IPS-15b (cell line): ENCODE measurements at regions not wholly inside any gene's neighbourhood (a gene's known extent, or its start where the extent isn't known, plus 50 kb on each side); places are given as distances from the start of the nearest gene placed in this dataset.
"Not testable (repeated sequence)": the region's sequence is repeated elsewhere in the genome, so short reads cannot be mapped to it uniquely, and the experiment has no call there.

ENCODE experiments used
- H3K27me3 ChIP-seq: one replicate; pipeline ENCODE4 v1.6.1; 2013; ENCODE audit warnings: low read length; ENCODE audit not compliant: control insufficient read depth, insufficient read depth
- H3K36me3 ChIP-seq: one replicate; pipeline ENCODE4 v1.6.1; 2013; ENCODE audit warnings: low read length; ENCODE audit not compliant: control insufficient read depth, insufficient read depth
- H3K4me1 ChIP-seq: one replicate; pipeline ENCODE4 v1.6.1; 2013; ENCODE audit warnings: mild to moderate bottlenecking, low read length; ENCODE audit not compliant: control insufficient read depth, insufficient read depth
- H3K4me3 ChIP-seq: one replicate; pipeline ENCODE4 v1.5.1; 2013; ENCODE audit warnings: low read depth, low read length
- H3K9ac ChIP-seq: one replicate; pipeline ENCODE4 v1.6.1; 2013; ENCODE audit warnings: low read depth, mild to moderate bottlenecking, low read length
- H3K9me3 ChIP-seq: one replicate; pipeline ENCODE4 v1.6.1; 2013; ENCODE audit warnings: mild to moderate bottlenecking, low read length; ENCODE audit not compliant: control insufficient read depth, insufficient read depth

DNA sequence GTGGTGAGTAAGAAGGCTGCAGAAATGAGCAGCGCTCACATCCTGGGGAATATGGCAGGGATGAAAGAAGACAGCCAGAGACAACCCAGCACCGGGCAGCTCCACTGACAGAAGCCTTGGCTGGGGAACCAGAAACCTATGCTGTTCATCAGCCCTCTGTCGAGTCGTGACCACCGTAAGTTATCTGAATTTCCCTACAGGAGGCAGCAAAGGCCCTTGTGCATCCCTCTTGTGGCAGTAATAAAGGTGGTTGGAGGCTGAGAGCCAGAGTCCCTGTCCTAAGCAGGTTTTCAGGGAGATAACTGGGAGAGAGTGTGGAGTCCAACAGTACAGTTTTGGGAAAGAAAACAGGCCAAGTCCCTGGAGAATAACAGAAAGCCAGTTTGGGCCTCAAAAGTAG lies 194.0 kb upstream of the BOD1L1 start:
- Histone ChIP-seq H3K4me1 (no peaks in the 10 kb centered on the region), H3K9ac (no peak overlapping the region), H3K4me3 (no peak overlapping the region), H3K27me3 (no peaks in the 10 kb centered on the region), H3K36me3 (no peaks in the 10 kb centered on the region), H3K9me3 (no peaks in the 10 kb centered on the region)

DNA sequence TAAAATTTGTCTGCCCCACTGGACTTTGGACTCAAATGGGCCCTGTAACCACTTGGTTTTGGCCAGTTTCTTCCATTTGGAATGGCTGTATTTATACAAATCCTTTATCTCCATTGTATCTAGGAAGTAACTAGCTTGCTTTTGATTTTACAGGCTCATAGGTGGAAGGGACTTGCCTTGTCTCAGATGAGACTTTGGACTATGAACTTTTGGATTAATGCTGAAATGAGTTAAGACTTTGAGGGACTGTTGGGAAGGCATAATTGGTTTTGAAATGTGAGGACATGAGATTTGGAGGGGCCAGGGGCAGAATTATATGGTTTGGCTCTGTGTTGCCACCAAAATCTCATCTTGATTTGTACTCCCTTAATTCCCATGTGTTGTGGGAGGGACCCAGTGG lies 198.3 kb upstream of the BOD1L1 start:
- not testable (repeated sequence) for H3K36me3 ChIP-seq, H3K9ac ChIP-seq, H3K27me3 ChIP-seq, H3K4me3 ChIP-seq, H3K9me3 ChIP-seq, H3K4me1 ChIP-seq

DNA sequence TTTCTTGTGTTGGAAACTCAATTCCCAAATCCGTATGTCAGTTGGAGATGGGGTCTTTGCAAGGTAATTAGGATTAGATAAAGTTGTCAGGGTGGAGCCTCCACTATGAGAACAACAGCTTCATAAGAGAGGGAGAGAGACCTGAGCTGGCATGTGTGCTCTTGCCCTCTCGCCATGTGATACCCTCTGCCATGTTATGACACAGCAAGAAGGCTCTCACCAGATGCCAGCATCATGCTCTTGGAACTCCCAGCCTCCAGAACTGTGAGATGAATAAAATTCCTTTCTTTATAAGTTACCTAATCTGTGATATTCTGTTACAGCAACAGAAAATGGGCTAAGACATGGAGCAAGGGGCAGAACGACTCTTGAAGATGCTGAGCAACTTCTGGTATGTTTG lies 201.9 kb upstream of the BOD1L1 start:
- Histone ChIP-seq H3K9me3 (no peaks in the 10 kb centered on the region), H3K4me3 (no peak overlapping the region), H3K27me3 (no peaks in the 10 kb centered on the region), H3K9ac (no peak overlapping the region), H3K36me3 (no peaks in the 10 kb centered on the region), H3K4me1 (no peaks in the 10 kb centered on the region)

DNA sequence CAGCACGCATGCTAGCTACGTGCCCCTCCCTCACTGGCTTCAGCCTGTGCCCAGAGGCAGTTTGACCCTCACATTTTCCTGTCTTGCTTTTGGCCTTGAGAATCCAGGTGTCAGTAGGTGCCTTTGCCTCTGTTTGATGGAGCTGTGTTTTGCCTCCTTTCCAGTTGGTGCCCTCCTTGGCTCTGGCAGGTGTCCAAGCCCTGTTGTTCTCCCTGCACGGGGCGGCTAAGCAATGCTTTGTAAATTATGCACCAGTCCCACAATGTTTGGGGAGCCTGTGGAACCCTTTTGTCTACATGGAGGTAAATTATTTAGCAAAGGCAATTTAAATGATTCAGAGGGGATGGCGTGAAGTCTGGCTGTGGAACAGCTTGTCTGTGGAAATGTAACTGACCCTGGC lies 202.9 kb upstream of the BOD1L1 start:
- Histone ChIP-seq H3K9ac (no peak overlapping the region), H3K9me3 (no peaks in the 10 kb centered on the region), H3K27me3 (no peaks in the 10 kb centered on the region), H3K4me1 (no peaks in the 10 kb centered on the region), H3K4me3 (no peak overlapping the region), H3K36me3 (no peaks in the 10 kb centered on the region)

DNA sequence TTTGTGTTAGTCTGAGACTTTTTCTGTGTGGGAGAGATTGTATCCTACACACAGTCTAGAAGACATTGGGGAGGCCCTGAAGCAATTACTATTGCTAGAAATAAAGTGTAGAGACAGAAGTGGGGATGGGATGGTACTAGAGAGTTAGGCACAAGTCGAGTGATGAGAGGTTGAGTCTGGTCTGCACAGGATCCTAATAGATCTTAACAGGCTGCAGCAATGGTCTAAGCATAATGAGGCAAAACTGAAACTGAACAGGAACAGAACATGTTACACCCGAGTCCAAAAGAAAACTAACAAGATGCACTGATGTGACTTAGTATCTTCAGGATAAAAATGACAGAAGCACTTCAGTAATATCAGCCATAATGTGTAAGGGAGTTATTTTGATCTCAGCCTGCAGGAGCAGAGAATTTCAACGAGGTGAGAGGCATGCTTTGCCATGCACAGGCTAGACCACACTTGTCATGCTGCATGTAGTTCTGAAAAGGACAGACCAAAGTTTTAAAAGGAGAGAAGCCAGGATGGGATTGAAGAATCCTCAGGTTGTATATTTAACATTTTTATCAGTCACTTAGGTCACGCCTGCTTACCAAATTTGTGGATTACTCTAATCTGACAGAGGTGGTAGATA lies 205.8 kb upstream of the BOD1L1 start:
- Histone ChIP-seq H3K27me3 (no peaks in the 10 kb centered on the region), H3K9me3 (no peaks in the 10 kb centered on the region), H3K4me3 (no peak overlapping the region), H3K4me1 (no peaks in the 10 kb centered on the region), H3K36me3 (no peaks in the 10 kb centered on the region), H3K9ac (no peak overlapping the region)

DNA sequence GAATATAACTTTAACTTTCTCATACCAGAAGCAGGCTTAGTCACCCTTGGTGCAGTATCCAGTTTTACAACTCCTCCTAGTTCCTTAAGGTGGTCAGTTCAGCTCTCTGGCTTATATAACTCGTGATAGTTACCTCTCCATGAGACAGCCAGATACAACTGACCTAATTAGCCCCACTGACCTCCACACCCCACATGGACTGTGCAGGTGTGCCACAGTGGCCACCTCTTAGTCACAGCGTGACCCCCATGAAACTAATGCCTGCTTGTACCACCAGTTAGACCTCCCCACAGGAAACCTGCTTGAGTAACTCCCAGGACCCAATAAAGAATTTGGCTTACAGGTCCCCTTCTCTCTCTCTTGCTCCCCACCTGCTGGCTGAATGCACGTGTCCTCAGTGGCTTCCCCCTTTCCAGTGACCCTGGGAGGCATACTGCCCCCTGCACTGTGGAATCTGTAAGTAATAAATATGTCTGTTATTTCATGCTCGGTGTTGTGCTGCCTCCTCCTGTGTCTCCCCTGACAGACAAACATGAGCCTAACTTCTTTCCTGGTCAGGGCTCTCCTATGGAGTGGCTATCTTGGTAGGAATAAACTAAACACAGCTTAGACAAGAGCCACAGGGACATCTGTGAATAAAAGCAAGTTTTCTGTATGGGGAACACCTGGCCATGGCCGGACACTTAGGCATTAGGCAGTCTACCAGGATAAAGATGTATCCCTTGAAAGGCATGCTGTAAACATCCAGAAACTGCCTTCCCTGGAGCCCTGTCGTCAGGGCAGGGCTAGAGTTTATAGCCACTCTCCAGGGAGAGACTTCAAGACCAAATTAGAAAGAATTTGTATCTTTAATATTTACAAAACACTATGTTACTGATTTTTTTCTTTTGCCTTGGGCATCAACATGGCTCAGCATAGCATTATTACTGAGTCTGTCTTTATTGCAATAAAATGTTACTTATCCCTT lies 209.7 kb upstream of the BOD1L1 start:
- no peak overlapping the region for H3K9ac ChIP-seq
- H3K36me3 ChIP-seq: no peaks in the 10 kb centered on the region
- no peaks in the 10 kb centered on the region for H3K4me1 ChIP-seq
- no peaks in the 10 kb centered on the region for H3K9me3 ChIP-seq
- no peak overlapping the region for H3K4me3 ChIP-seq
- H3K27me3 ChIP-seq: no peaks in the 10 kb centered on the region

DNA sequence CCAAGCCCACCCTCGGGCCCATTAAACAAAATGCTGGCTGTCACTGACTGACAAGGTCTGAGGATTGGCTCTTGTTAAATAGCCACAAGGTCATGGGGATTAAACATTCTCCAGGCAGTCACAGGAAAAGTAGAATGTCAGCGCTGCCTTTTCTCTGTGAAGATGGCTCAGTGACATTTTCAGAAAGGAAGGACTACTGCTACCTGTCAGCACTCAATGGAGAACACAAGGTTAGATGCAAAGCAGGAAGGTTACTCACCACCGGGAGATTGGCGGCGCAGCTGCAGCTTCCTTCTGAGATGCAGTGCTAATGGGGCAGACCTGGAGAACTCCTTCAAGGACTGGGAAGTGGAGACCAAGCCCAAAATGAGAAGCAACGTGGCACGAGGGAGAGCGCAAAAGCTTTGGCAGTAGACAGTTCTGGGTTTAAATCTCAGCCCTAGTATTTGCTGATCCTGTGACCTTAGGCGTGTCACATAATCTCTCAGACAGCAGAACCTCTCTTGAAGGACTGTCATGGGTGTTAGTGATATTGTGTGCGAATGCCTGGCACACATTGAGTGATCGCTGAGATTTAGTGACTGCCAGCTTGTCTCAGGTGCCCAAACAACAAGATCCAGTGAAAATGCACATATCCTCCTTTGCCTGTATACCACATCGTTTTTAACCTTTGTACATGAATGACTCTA lies 213.1 kb upstream of the BOD1L1 start:
- no peaks in the 10 kb centered on the region for H3K4me1 ChIP-seq
- H3K36me3 ChIP-seq: no peaks in the 10 kb centered on the region
- no peak overlapping the region for H3K9ac ChIP-seq
- H3K27me3 ChIP-seq: no peaks in the 10 kb centered on the region
- H3K9me3 ChIP-seq: no peaks in the 10 kb centered on the region
- no peak overlapping the region for H3K4me3 ChIP-seq

DNA sequence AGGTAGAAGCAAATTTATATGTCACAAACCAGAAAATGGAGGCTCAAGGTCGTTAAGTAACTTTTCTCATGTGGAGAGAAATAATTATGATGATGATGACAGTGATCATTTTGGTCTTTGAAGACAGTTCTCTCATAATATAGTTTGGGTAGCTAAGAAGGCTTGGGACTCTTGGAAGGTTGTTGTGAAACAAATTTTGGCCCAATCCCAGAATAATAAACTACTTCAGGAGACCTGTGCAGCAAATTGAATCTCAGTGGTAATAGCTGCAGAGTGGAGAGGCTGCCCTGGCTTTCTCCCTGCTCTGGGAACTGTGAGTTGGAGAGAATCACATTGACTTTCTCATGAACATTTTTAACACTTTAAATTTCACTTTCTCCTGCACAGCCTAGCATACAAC lies 217.2 kb upstream of the BOD1L1 start:
- H3K36me3 ChIP-seq: no peaks in the 10 kb centered on the region
- H3K9ac ChIP-seq: no peak overlapping the region
- no peaks in the 10 kb centered on the region for H3K4me1 ChIP-seq
- H3K9me3 ChIP-seq: peaks cover 3% of the 10 kb centered on the region
- H3K4me3 ChIP-seq: no peak overlapping the region
- H3K27me3 ChIP-seq: no peaks in the 10 kb centered on the region

DNA sequence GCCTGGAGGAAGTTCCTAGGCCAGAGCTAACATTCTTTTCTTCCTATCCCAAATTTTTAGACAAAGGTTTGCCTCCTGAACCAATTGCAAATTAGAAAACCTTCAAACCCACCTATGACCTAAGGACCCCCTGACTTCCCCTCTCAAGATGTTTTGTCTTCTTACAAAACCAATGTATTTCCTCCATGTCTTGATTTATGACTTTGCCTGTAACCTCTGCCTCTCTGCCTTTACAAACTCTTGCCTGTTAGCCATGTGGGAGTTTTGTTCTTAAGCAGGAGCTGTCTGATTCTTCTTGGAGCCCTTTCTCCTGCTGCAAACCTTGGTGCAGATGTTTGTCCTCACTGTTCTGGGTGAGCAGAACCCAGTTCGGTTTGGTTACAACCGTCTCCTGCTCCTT lies 222.3 kb upstream of the BOD1L1 start:
- Histone ChIP-seq H3K4me1 (no peaks in the 10 kb centered on the region), H3K9ac (no peak overlapping the region), H3K4me3 (no peak overlapping the region), H3K36me3 (no peaks in the 10 kb centered on the region), H3K9me3 (peaks cover 3% of the 10 kb centered on the region), H3K27me3 (no peaks in the 10 kb centered on the region)

DNA sequence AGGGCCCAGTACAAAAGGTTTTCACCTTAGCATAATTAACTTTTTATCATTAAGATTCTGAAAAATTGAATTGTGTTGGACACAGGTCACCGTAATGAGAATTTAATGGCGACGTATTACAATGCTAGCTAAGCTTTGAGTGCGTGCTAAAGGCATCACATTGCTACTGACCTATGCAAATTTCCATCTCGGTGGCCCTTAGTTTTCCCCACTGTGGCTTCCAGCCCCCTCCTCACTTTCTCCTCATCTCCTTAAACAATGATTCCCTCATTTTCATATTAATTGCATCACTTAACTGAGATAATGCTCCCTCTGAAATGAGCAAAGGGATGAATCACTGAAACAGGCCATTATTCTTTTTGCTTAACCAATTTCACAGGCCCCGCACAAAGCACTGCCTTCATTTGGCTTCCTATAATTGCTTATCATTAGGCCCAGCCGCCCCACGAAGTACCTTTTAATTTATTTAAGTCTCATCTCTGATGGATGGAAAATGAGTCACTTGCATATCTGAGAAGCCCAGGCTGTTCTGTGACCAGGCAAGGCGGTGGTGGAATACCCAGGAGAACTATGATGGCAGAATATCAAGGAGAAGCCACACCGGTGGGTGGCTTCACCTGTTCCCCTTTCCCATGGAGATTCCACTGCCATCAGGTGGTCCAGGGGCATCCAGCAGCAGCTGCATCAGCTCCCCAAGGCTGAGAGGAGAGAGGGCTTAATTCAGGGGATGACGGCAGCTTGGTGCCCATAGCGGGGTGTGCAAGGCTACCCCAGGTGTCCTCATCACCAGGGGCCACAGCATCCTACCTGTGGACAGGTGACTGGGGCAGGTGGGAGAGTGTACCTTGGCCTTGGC lies 223.8 kb upstream of the BOD1L1 start:
- Histone ChIP-seq H3K9me3 (peaks cover 3% of the 10 kb centered on the region), H3K36me3 (no peaks in the 10 kb centered on the region), H3K4me3 (no peak overlapping the region), H3K27me3 (no peaks in the 10 kb centered on the region), H3K9ac (no peak overlapping the region), H3K4me1 (no peaks in the 10 kb centered on the region)

DNA sequence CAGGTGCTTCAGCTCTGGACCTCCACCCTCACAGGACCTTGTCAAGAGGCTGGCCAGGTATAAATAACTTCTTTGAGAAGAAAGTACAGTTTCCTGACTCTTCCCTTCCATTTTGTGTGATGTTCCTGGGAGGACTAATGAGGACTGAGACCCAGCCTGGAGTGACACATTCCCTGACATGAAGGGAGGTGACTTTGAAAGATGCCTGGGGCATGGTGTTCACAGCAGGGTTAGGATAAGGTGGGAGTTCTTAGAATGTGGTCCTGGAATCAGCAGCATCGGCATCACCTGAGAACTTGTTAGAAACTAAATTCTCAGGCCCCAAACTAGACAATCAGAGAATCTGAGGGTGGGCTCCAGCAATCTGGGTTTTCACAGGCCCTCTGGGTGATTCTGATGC lies 224.9 kb upstream of the BOD1L1 start:
- Histone ChIP-seq H3K27me3 (no peaks in the 10 kb centered on the region), H3K4me3 (no peak overlapping the region), H3K4me1 (no peaks in the 10 kb centered on the region), H3K9ac (no peak overlapping the region), H3K9me3 (peaks cover 3% of the 10 kb centered on the region), H3K36me3 (no peaks in the 10 kb centered on the region)
